Astrocyte of the spinal cord (primary cell): ENCODE measurements at regions not wholly inside any gene's neighbourhood (a gene's known extent, or its start where the extent isn't known, plus 50 kb on each side); places are given as distances from the start of the nearest gene placed in this dataset.

Source experiments
- DNase-seq: peaks from one replicate; pipeline ENCODE4 v3.0.0; 2011; ENCODE audit warnings: low read depth, low spot score
- H3K4me3 ChIP-seq: 2 replicates; pipeline ENCODE4 v1.5.1; 2011; ENCODE audit warnings: low read depth, mild to moderate bottlenecking, low read length, moderate library complexity
- CTCF ChIP-seq: IDR thresholded peaks from 2 replicates; pipeline ENCODE4 v1.5.1; 2012; ENCODE audit warnings: low read depth, mild to moderate bottlenecking, low read length, inconsistent platforms
- in situ Hi-C: cut with HindIII; loops from 2 replicates; pipeline ENCODE4 v1.10.0; 2017; ENCODE audit warnings: low sequenced_read_pairs

- H3K4me3 ChIP-seq = no peak overlapping the region
- TF ChIP-seq CTCF = no peak
- DNase-seq = no peak
- in situ Hi-C loops = no loop called here
Observed at GRCh38 chr2:176681584-176682115, 412.4 kb downstream of the MTX2 start.

GRCh38 chr2:176682278-176682677 lies 413.0 kb downstream of the MTX2 start:
- DNase-seq = no peak
- in situ Hi-C loops = no loop called here
- H3K4me3 ChIP-seq = no peak overlapping the region
- no peak for TF ChIP-seq CTCF

- in situ Hi-C loops = no loop called here
- no peak overlapping the region for H3K4me3 ChIP-seq
- no peak for DNase-seq
- no peak for TF ChIP-seq CTCF
Observed at GRCh38 chr2:176683618-176684111, 414.4 kb downstream of the MTX2 start.

- DNase-seq = no peak
- TF ChIP-seq CTCF = no peak
- in situ Hi-C loops = no loop called here
- no peak overlapping the region for H3K4me3 ChIP-seq
Observed at GRCh38 chr2:176685908-176686307, 416.7 kb downstream of the MTX2 start.

GRCh38 chr2:176686328-176686727 lies 417.1 kb downstream of the MTX2 start:
- H3K4me3 ChIP-seq = no peak overlapping the region
- TF ChIP-seq CTCF = no peak
- in situ Hi-C loops = no loop called here
- DNase-seq = no peak

- no peak overlapping the region for H3K4me3 ChIP-seq
- in situ Hi-C loops = no loop called here
- DNase-seq = no peak
- TF ChIP-seq CTCF = no peak
Observed at GRCh38 chr2:176687342-176687741, 418.1 kb downstream of the MTX2 start.

GRCh38 chr2:176687944-176688343 lies 418.7 kb downstream of the MTX2 start:
- no peak for TF ChIP-seq CTCF
- no peak for DNase-seq
- in situ Hi-C loops = no loop called here
- H3K4me3 ChIP-seq = no peak overlapping the region
